Caco-2 (cell line): ENCODE measurements at regions not wholly inside any gene's neighbourhood (a gene's known extent, or its start where the extent isn't known, plus 50 kb on each side); places are given as distances from the start of the nearest gene placed in this dataset.

Source experiments
- BruUV-seq: library from RNA; stranded (reverse); fragments of 400-500 nt; replicated peaks from 2 replicates; lab custom pipeline; 2021; lab: Mats Ljungman, UMichigan
- CTCF ChIA-PET: fragments of 300-600 bp; sonication (Branson Sonifier 250); formaldehyde crosslinking; loops from one replicate; lab custom pipeline; 2022; ENCODE audit warnings: antibody characterized with exemption; lab: Charles Lee
- POLR2A ChIA-PET: fragments of 300-600 bp; sonication (Branson Sonifier 250); formaldehyde crosslinking; loops from one replicate; lab custom pipeline; 2022; ENCODE audit warnings: antibody characterized with exemption; lab: Charles Lee
- DNase-seq, 2 experiments: peaks; one replicate each; pipeline versions ENCODE4 v3.0.0 to v3.0.0-alpha.2; 2020 to 2022
- H3K27me3 ChIP-seq: replicated peaks from 2 replicates; pipeline ENCODE4 v1.6.0; 2011; ENCODE audit warnings: low read length; ENCODE audit not compliant: control insufficient read depth, insufficient read depth
- H3K36me3 ChIP-seq: 2 replicates; pipeline ENCODE4 v1.5.1; 2011; ENCODE audit warnings: low read length; ENCODE audit not compliant: control insufficient read depth, insufficient read depth
- H3K4me1 ChIP-seq: fragments of 250-450 bp; sonication (Bioruptor Pico); 2 replicates; pipeline ENCODE4 v1.5.1; 2020; ENCODE audit warnings: mild to moderate bottlenecking
- H3K4me3 ChIP-seq: 2 replicates; pipeline ENCODE4 v1.5.1; 2011; ENCODE audit warnings: low read depth, mild to moderate bottlenecking, control low read depth, low read length
- H3K9me3 ChIP-seq: fragments of 250-450 bp; sonication (Bioruptor Pico); 2 replicates; pipeline ENCODE4 v1.5.1; 2020; ENCODE audit warnings: mild to moderate bottlenecking, moderate library complexity
- H3K27ac Mint-ChIP-seq: one replicate; pipeline ENCODE4 v1.8.0; 2022; ENCODE audit warnings: mixed read lengths; ENCODE audit not compliant: unreplicated experiment
- H3K27me3 Mint-ChIP-seq: one replicate; pipeline ENCODE4 v1.8.0; 2022; ENCODE audit warnings: mixed read lengths; ENCODE audit not compliant: insufficient read depth, unreplicated experiment
- H3K36me3 Mint-ChIP-seq: one replicate; pipeline ENCODE4 v1.8.0; 2022; ENCODE audit warnings: mild to moderate bottlenecking, mixed read lengths; ENCODE audit not compliant: insufficient read depth, unreplicated experiment
- H3K4me1 Mint-ChIP-seq: one replicate; pipeline ENCODE4 v1.8.0; 2022; ENCODE audit warnings: low read depth, mixed read lengths; ENCODE audit not compliant: unreplicated experiment
- H3K4me3 Mint-ChIP-seq: one replicate; pipeline ENCODE4 v1.8.0; 2022; ENCODE audit warnings: mild to moderate bottlenecking, moderate library complexity, mixed read lengths; ENCODE audit not compliant: unreplicated experiment
- H3K9me3 Mint-ChIP-seq: one replicate; pipeline ENCODE4 v1.8.0; 2022; ENCODE audit warnings: mixed read lengths; ENCODE audit not compliant: unreplicated experiment
- CTCF ChIP-seq, 2 experiments: fragments of 200-600 bp in 1 of 2; IDR thresholded peaks; 1 replicate in 1 of 2; 2 replicates in 1 of 2; pipeline versions ENCODE4 v1.5.1 to v1.8.0; 2011 to 2022; ENCODE audit warnings: antibody characterized with exemption in 1 of 2, control low read depth in 1 of 2, inconsistent platforms in 1 of 2, low read depth in 1 of 2, low read length in 1 of 2, mild to moderate bottlenecking in 1 of 2, moderate library complexity in 1 of 2; ENCODE audit not compliant: insufficient read depth in 1 of 2, severe bottlenecking in 1 of 2, unreplicated experiment in 1 of 2
- intact Hi-C: fragments of 100-400 bp; cut with micrococcal nuclease; formaldehyde crosslinking; loops from one replicate; pipeline ENCODE4 v1.10.0; 2022; ENCODE audit not compliant: unreplicated experiment

- POLR2A ChIA-PET: no interaction called here
Observed at GRCh38 chr9:35540315-35540714, 50.4 kb downstream of the RUSC2 start.

GRCh38 chr9:35546853-35547252 is 56.9 kb downstream of the RUSC2 start:
- BruUV-seq: no TSS peak
- POLR2A ChIA-PET: no interaction called here
- no peak overlapping the region for H3K4me3 Mint-ChIP-seq

More at GRCh38 chr9:35540315-35540714, 50.4 kb downstream of the RUSC2 start:
- no peaks in the 10 kb centered on the region for H3K27me3 Mint-ChIP-seq
- DNase-seq: no peak
- Histone ChIP-seq H3K4me1 (no peaks in the 10 kb centered on the region), H3K36me3 (no peaks in the 10 kb centered on the region), H3K27me3 (no peaks in the 10 kb centered on the region), H3K4me3 (no peak overlapping the region), H3K9me3 (no peaks in the 10 kb centered on the region)
- CTCF ChIA-PET: interaction anchor here (0.9 kb wide), 1 partner anchor 29 kb away, joined by 3 read pairs; no protein-coding TSS in a partner anchor
- BruUV-seq: no TSS peak
- no peaks in the 10 kb centered on the region for H3K4me1 Mint-ChIP-seq
- H3K36me3 Mint-ChIP-seq: peaks cover 4% of the 10 kb centered on the region
- H3K27ac Mint-ChIP-seq: no peak overlapping the region
- no peak for TF ChIP-seq CTCF (IDR thresholded peaks at IDR 0.05; ENCODE audit: insufficient read depth in 1 of 2, low read depth in 1 of 2, low read length in 1 of 2, severe bottlenecking in 1 of 2, unreplicated experiment in 1 of 2)
- intact Hi-C loops: no loop called here
- no peak overlapping the region for H3K4me3 Mint-ChIP-seq
- H3K9me3 Mint-ChIP-seq: no peaks in the 10 kb centered on the region

GRCh38 chr9:35547889-35548418 is 57.1 kb upstream of the TESK1 start:
- no peaks in the 10 kb centered on the region for H3K27me3 ChIP-seq

More at GRCh38 chr9:35546853-35547252, 56.9 kb downstream of the RUSC2 start:
- no peaks in the 10 kb centered on the region for H3K4me1 ChIP-seq
- Mint-ChIP-seq H3K9me3 (no peaks in the 10 kb centered on the region), H3K27ac (no peak overlapping the region), H3K27me3 (no peaks in the 10 kb centered on the region), H3K36me3 (peaks cover 5% of the 10 kb centered on the region), H3K4me1 (no peaks in the 10 kb centered on the region)
- H3K9me3 ChIP-seq: no peaks in the 10 kb centered on the region
- CTCF ChIA-PET: no interaction called here
- no peaks in the 10 kb centered on the region for H3K27me3 ChIP-seq
- no peak for DNase-seq
- intact Hi-C loops: no loop called here
- TF ChIP-seq CTCF (IDR thresholded peaks at IDR 0.05; ENCODE audit: insufficient read depth in 1 of 2, low read depth in 1 of 2, low read length in 1 of 2, severe bottlenecking in 1 of 2, unreplicated experiment in 1 of 2): no peak
- H3K4me3 ChIP-seq: no peak overlapping the region
- no peaks in the 10 kb centered on the region for H3K36me3 ChIP-seq

More at GRCh38 chr9:35547889-35548418, 57.1 kb upstream of the TESK1 start:
- POLR2A ChIA-PET: no interaction called here
- H3K36me3 Mint-ChIP-seq: peaks cover 5% of the 10 kb centered on the region
- Histone ChIP-seq H3K4me3 (no peak overlapping the region), H3K36me3 (no peaks in the 10 kb centered on the region), H3K9me3 (no peaks in the 10 kb centered on the region), H3K4me1 (no peaks in the 10 kb centered on the region)
- DNase-seq: no peak
- no peaks in the 10 kb centered on the region for H3K9me3 Mint-ChIP-seq
- intact Hi-C loops: no loop called here
- no peak for TF ChIP-seq CTCF (IDR thresholded peaks at IDR 0.05; ENCODE audit: insufficient read depth in 1 of 2, low read depth in 1 of 2, low read length in 1 of 2, severe bottlenecking in 1 of 2, unreplicated experiment in 1 of 2)
- CTCF ChIA-PET: no interaction called here
- no TSS peak for BruUV-seq
- no peaks in the 10 kb centered on the region for H3K27me3 Mint-ChIP-seq
- H3K4me3 Mint-ChIP-seq: no peak overlapping the region
- H3K4me1 Mint-ChIP-seq: no peaks in the 10 kb centered on the region
- no peak overlapping the region for H3K27ac Mint-ChIP-seq
